Endothelial cell of umbilical vein (primary cell): ENCODE measurements at regions not wholly inside any gene's neighbourhood (a gene's known extent, or its start where the extent isn't known, plus 50 kb on each side); places are given as distances from the start of the nearest gene placed in this dataset.

Experiments used
- BruUV-seq: library from RNA; stranded (reverse); fragments of 400-500 nt; replicated peaks from 2 replicates; lab custom pipeline; 2021; lab: Mats Ljungman, UMichigan
- CTCF ChIA-PET: fragments of 300-600, 350-600 bp; sonication (Branson Sonifier 250); formaldehyde crosslinking; loops from one replicate; lab custom pipeline; 2021; ENCODE audit warnings: antibody characterized with exemption, inconsistent platforms; lab: Charles Lee
- POLR2A ChIA-PET: fragments of 300-600, 350-600 bp; sonication (Branson Sonifier 250); formaldehyde crosslinking; loops from one replicate; lab custom pipeline; 2021; ENCODE audit warnings: antibody characterized with exemption, inconsistent platforms; lab: Charles Lee
- DNase-seq: peaks from one replicate; pipeline ENCODE4 v3.0.0-alpha.2; 2011; ENCODE audit warnings: low read depth, low spot score
- FAIRE-seq: peaks from 2 replicates; lab custom pipeline; 2011; peaks lifted over from hg19 to GRCh38; lab: Jason Lieb, UNC
- H2AFZ ChIP-seq: 2 replicates; pipeline ENCODE4 v1.6.0; 2012; ENCODE audit warnings: low read depth, low read length, control low read depth, inconsistent platforms
- H3K27ac ChIP-seq: 2 replicates; pipeline ENCODE4 v1.5.1; 2011; ENCODE audit warnings: low read depth, mild to moderate bottlenecking, control low read depth, low read length, moderate library complexity; ENCODE audit not compliant: insufficient read depth
- H3K27me3 ChIP-seq, 2 experiments: 2 replicates each; pipeline versions ENCODE4 v1.6.0 to v1.6.1; 2011; ENCODE audit warnings: low read length in 2 of 2, mixed read lengths in 1 of 2; ENCODE audit not compliant: control insufficient read depth in 2 of 2, insufficient read depth in 2 of 2
- H3K36me3 ChIP-seq, 2 experiments: 2 replicates in 1 of 2; 3 replicates in 1 of 2; pipeline ENCODE4 v1.5.1; 2011; ENCODE audit warnings: low read length in 2 of 2, mild to moderate bottlenecking in 1 of 2, moderate library complexity in 1 of 2; ENCODE audit not compliant: control insufficient read depth in 2 of 2, insufficient read depth in 2 of 2; ENCODE audit errors: extremely low read depth in 1 of 2
- H3K4me1 ChIP-seq: 3 replicates; pipeline ENCODE4 v1.5.1; 2011; ENCODE audit warnings: mild to moderate bottlenecking, low read length; ENCODE audit not compliant: control insufficient read depth, insufficient read depth; ENCODE audit errors: extremely low read depth
- H3K4me2 ChIP-seq: 2 replicates; pipeline ENCODE4 v1.6.1; 2011; ENCODE audit warnings: low read length, control low read depth, mixed read lengths; ENCODE audit not compliant: insufficient read depth
- H3K4me3 ChIP-seq, 3 experiments: fragments of 200-600 bp in 1 of 3; sonication (generic), shearing (Covaris generic) in 1 of 3; replicated peaks in 1 of 3; 2 replicates each; pipeline ENCODE4 v1.5.1; 2011 to 2016; ENCODE audit warnings: control low read depth in 3 of 3, low read length in 3 of 3, mild to moderate bottlenecking in 2 of 3, inconsistent platforms in 1 of 3, low read depth in 1 of 3, moderate library complexity in 1 of 3; ENCODE audit not compliant: insufficient read depth in 1 of 3
- H3K79me2 ChIP-seq: 2 replicates; pipeline ENCODE4 v1.6.0; 2012; ENCODE audit warnings: low read length, inconsistent platforms; ENCODE audit not compliant: control insufficient read depth, insufficient read depth
- H3K9ac ChIP-seq: replicated peaks from 2 replicates; pipeline ENCODE3; 2011; ENCODE audit warnings: low read length, control low read depth; ENCODE audit not compliant: insufficient read depth; ENCODE audit errors: extremely low read depth
- H3K9me1 ChIP-seq: replicated peaks from 3 replicates; pipeline ENCODE4 v1.6.0; 2011; ENCODE audit warnings: mild to moderate bottlenecking, low read length; ENCODE audit not compliant: control insufficient read depth, insufficient read depth; ENCODE audit errors: extremely low read depth
- H3K9me3 ChIP-seq: replicated peaks from 2 replicates; pipeline ENCODE4 v1.5.1; 2012; ENCODE audit warnings: low read length, inconsistent platforms; ENCODE audit not compliant: control insufficient read depth, insufficient read depth
- H4K20me1 ChIP-seq: replicated peaks from 2 replicates; pipeline ENCODE3; 2011; ENCODE audit warnings: mild to moderate bottlenecking, low read length; ENCODE audit not compliant: control insufficient read depth, insufficient read depth; ENCODE audit errors: extremely low read depth
- EZH2 ChIP-seq: IDR thresholded peaks from 2 replicates; pipeline ENCODE4 v1.6.1; 2012; ENCODE audit warnings: borderline replicate concordance, low read depth, mild to moderate bottlenecking, moderate library complexity, low read length, inconsistent platforms; ENCODE audit not compliant: severe bottlenecking
- FOS ChIP-seq: IDR thresholded peaks from 2 replicates; pipeline ENCODE4 v1.6.1; 2011; ENCODE audit warnings: mild to moderate bottlenecking, low read length, moderate library complexity, borderline replicate concordance; ENCODE audit not compliant: insufficient read depth
- GATA2 ChIP-seq: IDR thresholded peaks from 2 replicates; pipeline ENCODE4 v1.7.0; 2011; ENCODE audit warnings: low read depth, mild to moderate bottlenecking, moderate library complexity, mixed read lengths, low read length; ENCODE audit not compliant: insufficient read length, insufficient read depth
- JUN ChIP-seq: IDR thresholded peaks from 2 replicates; pipeline ENCODE4 v1.6.1; 2011; ENCODE audit warnings: borderline replicate concordance, low read depth; ENCODE audit not compliant: insufficient read length, insufficient read depth
- MYC ChIP-seq: IDR thresholded peaks from one replicate; pipeline ENCODE4 v1.6.1; 2011; ENCODE audit warnings: mild to moderate bottlenecking, low read depth, low read length
- POLR2A ChIP-seq: IDR thresholded peaks from 2 replicates; pipeline ENCODE4 v1.6.1; 2012; ENCODE audit warnings: low read depth, mild to moderate bottlenecking, control low read depth, low read length
- POLR2AphosphoS5 ChIP-seq: IDR thresholded peaks from 2 replicates; pipeline ENCODE4 v1.6.1; 2012; ENCODE audit warnings: low read depth, mild to moderate bottlenecking, control low read depth, low read length, moderate library complexity; ENCODE audit not compliant: insufficient read depth
- dilution Hi-C: fragments of 300-500 bp; cut with MboI; formaldehyde crosslinking; loops from one replicate; pipeline ENCODE4 v1.15.0; 2019; ENCODE audit warnings: low sequenced_read_pairs; ENCODE audit not compliant: extremely low pct_ligation_motif_present
- intact Hi-C: fragments of 100-400 bp; cut with micrococcal nuclease; formaldehyde crosslinking; loops from one replicate; pipeline ENCODE4 v1.10.0; 2022
- TF ChIP-seq, protein P1 (sequence below): IDR thresholded peaks from 2 replicates; pipeline ENCODE4 v1.6.1; 2011; ENCODE audit not compliant: insufficient read depth, insufficient read length

DNA sequence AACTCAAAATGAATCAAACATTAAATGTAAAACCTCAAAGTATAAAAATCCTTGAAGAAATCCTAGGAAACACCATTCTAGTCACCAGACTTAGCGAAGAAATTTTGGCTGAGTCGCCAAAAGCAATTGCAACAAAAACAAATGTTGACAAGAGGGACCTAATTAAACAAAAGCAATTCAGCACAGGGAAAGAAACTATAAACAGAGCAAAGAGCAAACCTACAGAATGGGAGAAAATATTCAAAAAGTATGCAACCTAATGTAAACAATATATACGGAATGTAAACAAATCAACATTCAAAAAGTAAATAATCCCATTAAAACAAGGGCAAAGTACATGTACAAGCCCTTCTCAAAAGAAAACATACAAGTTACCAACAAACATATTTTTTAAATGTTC lies 974.7 kb downstream of the TRAM1L1 start:
- dilution Hi-C loops: no loop called here
- Histone ChIP-seq H3K4me2 (no peak overlapping the region), H3K4me1 (no peaks in the 10 kb centered on the region), H3K79me2 (no peaks in the 10 kb centered on the region), H3K9me3 (no peaks in the 10 kb centered on the region), H3K9ac (no peak overlapping the region), H3K27me3 (no peaks in the 10 kb centered on the region), H3K27ac (no peak overlapping the region), H3K36me3 (no peaks in the 10 kb centered on the region), H2AFZ (no peak overlapping the region), H3K9me1 (no peaks in the 10 kb centered on the region), H4K20me1 (no peaks in the 10 kb centered on the region), H3K4me3 (no peak overlapping the region)
- FAIRE-seq (no peak), DNase-seq (no peak)
- ChIA-PET POLR2A (no interaction called here), CTCF (no interaction called here)
- intact Hi-C loops: no loop called here
- no peak for TF ChIP-seq GATA2
- TF ChIP-seq POLR2A: no peak
- TF ChIP-seq FOS: no peak
- no peak for TF ChIP-seq JUN
- TF ChIP-seq POLR2AphosphoS5: no peak
- TF ChIP-seq, protein P1, sequence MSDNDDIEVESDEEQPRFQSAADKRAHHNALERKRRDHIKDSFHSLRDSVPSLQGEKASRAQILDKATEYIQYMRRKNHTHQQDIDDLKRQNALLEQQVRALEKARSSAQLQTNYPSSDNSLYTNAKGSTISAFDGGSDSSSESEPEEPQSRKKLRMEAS: no peak
- BruUV-seq: no TSS peak

DNA sequence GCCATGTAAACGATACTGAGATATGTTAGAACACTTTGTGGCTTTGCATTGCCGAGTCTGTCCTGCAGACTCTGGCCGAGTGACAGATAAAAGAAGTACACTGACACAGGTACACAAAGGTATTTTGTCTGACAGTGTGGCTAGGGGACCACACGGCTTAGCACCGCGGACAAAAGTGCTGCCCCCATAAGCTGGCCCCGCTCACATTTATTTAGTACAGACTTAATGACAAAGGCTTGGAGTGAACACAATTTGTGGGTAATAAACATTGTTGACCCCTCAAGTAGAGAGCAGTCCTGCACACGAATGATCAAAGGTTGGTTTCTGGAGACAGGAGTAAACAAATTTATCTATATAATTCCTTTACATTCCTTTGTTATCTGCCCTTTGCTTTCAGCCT lies 976.8 kb downstream of the TRAM1L1 start:
- no peaks in the 10 kb centered on the region for H3K36me3 ChIP-seq
- no peak overlapping the region for H3K4me3 ChIP-seq
- no peaks in the 10 kb centered on the region for H3K27me3 ChIP-seq
- dilution Hi-C loops (no loop called here), intact Hi-C loops (no loop called here)
- H3K4me2 ChIP-seq: no peak overlapping the region
- H3K4me1 ChIP-seq: no peaks in the 10 kb centered on the region
- H3K9ac ChIP-seq: no peak overlapping the region
- POLR2A ChIA-PET: no interaction called here
- FAIRE-seq: no peak
- H3K79me2 ChIP-seq: no peaks in the 10 kb centered on the region
- no TSS peak for BruUV-seq
- no peak overlapping the region for H2AFZ ChIP-seq
- H3K27ac ChIP-seq: no peak overlapping the region
- no peaks in the 10 kb centered on the region for H4K20me1 ChIP-seq
- no peaks in the 10 kb centered on the region for H3K9me3 ChIP-seq
- CTCF ChIA-PET: no interaction called here
- no peaks in the 10 kb centered on the region for H3K9me1 ChIP-seq
- no peak for TF ChIP-seq POLR2A
- no peak for TF ChIP-seq MYC
- TF ChIP-seq FOS: no peak
- TF ChIP-seq GATA2: no peak
- TF ChIP-seq JUN: no peak
- no peak for TF ChIP-seq EZH2
- TF ChIP-seq, protein P1: no peak
- DNase-seq: no peak
